Lung (tissue), 11 donors: ENCODE measurements at regions not wholly inside any gene's neighbourhood (a gene's known extent, or its start where the extent isn't known, plus 50 kb on each side); places are given as distances from the start of the nearest gene placed in this dataset.

ENCODE experiments used
- ATAC-seq: fragments of 200-7000 bp; cut with Tn5 transposase; one replicate; pipeline ENCODE4 v1.9.1; 2020; ENCODE audit warnings: moderate number of reproducible peaks; ENCODE audit not compliant: insufficient read depth, low FRiP score
- DNase-seq, 3 donors: peaks; one replicate each; pipeline ENCODE4 v3.0.0-alpha.2; 2013 to 2017
- H3K27ac ChIP-seq, 2 donors: one replicate each; pipeline ENCODE4 v1.5.1; 2013; ENCODE audit warnings: mild to moderate bottlenecking in 2 of 2, moderate library complexity in 2 of 2, control low read depth in 1 of 2, inconsistent platforms in 1 of 2, low read depth in 1 of 2, low read length in 1 of 2
- H3K27me3 ChIP-seq, 3 donors: one replicate each; pipeline ENCODE4 v1.5.1; 2013; ENCODE audit warnings: low read length in 2 of 3; ENCODE audit not compliant: control insufficient read depth in 3 of 3, insufficient read depth in 3 of 3
- H3K36me3 ChIP-seq, 4 donors: one replicate each; pipeline ENCODE4 v1.5.1; 2013; ENCODE audit warnings: low read length in 4 of 4, mild to moderate bottlenecking in 1 of 4, moderate library complexity in 1 of 4; ENCODE audit not compliant: control insufficient read depth in 4 of 4, insufficient read depth in 4 of 4
- H3K4me1 ChIP-seq, 5 donors: one replicate each; pipeline ENCODE4 v1.5.1; 2013; ENCODE audit warnings: low read length in 5 of 5, mild to moderate bottlenecking in 2 of 5, moderate library complexity in 1 of 5; ENCODE audit not compliant: control insufficient read depth in 5 of 5, insufficient read depth in 5 of 5
- H3K4me3 ChIP-seq: one replicate; pipeline ENCODE4 v1.5.1; 2013; ENCODE audit warnings: mild to moderate bottlenecking, control low read depth, moderate library complexity
- H3K9ac ChIP-seq, 2 donors: one replicate each; pipeline ENCODE4 v1.5.1; 2013; ENCODE audit warnings: low read length in 2 of 2, control low read depth in 1 of 2; ENCODE audit not compliant: insufficient read depth in 1 of 2
- H3K9me3 ChIP-seq, 4 donors: one replicate each; pipeline ENCODE4 v1.5.1; 2013; ENCODE audit warnings: low read length in 3 of 4, mild to moderate bottlenecking in 1 of 4, moderate library complexity in 1 of 4; ENCODE audit not compliant: control insufficient read depth in 4 of 4, insufficient read depth in 3 of 4
- WGBS, 2 donors: extraction: QIAGEN DNeasy Blood & Tissue Kit; methylation state at CpG; one replicate each; pipeline ENCODE4 v1.1.7; 2013; 5-methylcytosine and 5-hydroxymethylcytosine counted together
- TF ChIP-seq, protein P1 (sequence below): IDR thresholded peaks from 2 replicates; pipeline ENCODE4 v1.5.1; 2012; ENCODE audit warnings: mild to moderate bottlenecking; ENCODE audit errors: control extremely low read depth, extremely low read depth
- donor health status: control.
- donor health status: control.
- donor health status: Bipolar disorder and iron deficiency.
- donor health status: healthy.
- donor health status: DM: yes; HTN: yes; CAD: no.

DNA sequence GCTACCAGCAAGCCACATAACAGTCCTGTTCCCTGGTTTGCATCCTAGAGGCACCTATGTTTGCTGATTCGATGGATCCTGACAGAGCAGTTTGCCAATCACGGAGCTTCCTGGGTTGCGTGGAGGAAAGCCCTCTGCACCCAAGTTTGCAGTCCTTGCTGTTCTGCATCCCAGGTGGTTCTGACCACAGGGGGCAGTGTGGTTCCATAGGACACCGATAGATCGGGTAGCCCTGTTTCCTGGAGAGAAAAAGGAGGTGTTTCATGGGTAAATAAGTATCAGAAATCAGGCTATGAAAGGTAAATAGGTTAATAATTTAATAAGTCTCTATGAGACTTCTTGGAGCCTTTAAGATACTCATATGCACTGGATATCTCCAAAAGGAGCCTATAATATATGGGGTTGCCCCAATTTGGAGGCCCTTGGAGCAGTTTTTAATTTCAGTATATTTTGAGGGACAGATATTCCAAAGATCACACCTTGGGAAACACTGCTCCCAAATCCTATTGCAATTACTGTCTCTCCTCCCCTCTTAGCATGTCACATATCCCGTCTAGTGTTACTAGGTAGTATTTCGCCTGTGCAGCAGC, 194.6 kb upstream of the TPM1 start:
- H3K36me3 ChIP-seq, result no peaks in the 10 kb centered on the region
- peaks cover 0 to 27% (median 5%) of the 10 kb centered on the region in 5 donors for H3K4me1 ChIP-seq
- H3K9ac ChIP-seq, result no peak overlapping the region
- no peak overlapping the region for H3K27ac ChIP-seq
- no peak overlapping the region for H3K4me3 ChIP-seq
- DNase-seq (peak in 2 of 3 donors; percentile 30 to 44), ATAC-seq (no peak)
- TF ChIP-seq, protein P1, sequence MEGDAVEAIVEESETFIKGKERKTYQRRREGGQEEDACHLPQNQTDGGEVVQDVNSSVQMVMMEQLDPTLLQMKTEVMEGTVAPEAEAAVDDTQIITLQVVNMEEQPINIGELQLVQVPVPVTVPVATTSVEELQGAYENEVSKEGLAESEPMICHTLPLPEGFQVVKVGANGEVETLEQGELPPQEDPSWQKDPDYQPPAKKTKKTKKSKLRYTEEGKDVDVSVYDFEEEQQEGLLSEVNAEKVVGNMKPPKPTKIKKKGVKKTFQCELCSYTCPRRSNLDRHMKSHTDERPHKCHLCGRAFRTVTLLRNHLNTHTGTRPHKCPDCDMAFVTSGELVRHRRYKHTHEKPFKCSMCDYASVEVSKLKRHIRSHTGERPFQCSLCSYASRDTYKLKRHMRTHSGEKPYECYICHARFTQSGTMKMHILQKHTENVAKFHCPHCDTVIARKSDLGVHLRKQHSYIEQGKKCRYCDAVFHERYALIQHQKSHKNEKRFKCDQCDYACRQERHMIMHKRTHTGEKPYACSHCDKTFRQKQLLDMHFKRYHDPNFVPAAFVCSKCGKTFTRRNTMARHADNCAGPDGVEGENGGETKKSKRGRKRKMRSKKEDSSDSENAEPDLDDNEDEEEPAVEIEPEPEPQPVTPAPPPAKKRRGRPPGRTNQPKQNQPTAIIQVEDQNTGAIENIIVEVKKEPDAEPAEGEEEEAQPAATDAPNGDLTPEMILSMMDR, result peak; percentile 6
- WGBS, 2 donors, result 78 to 83% methylated on average over 7 of the region's 7 CpGs
- no peaks in the 10 kb centered on the region for H3K27me3 ChIP-seq
- H3K9me3 ChIP-seq, result peaks cover 0 to 3% (median 0%) of the 10 kb centered on the region in 4 donors

DNA sequence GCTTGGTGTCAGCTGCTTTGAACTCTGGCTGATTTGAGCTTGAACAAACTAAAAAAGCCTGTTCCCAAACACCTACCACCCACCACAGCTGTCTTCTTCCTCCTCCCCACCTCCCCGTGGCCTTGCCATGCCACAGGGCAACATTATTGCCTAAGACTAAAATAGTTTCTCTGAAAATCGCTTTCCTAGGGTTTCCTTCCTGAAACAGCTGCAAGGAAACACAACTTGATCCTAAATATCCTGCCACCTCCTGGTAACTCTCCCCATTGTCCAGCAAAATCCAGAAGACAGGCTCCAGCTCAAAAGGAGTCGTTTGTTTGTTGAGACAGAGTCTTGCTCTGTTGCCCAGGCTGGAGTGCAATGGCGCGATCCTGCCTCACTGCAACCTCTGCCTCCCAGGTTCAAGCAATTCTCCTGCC, 193.9 kb upstream of the TPM1 start:
- ATAC-seq (no peak), DNase-seq (peak in 2 of 3 donors; percentile 44 to 55)
- Histone ChIP-seq H3K36me3 (no peaks in the 10 kb centered on the region), H3K27me3 (no peaks in the 10 kb centered on the region), H3K4me1 (peaks cover 0 to 27% (median 5%) of the 10 kb centered on the region in 5 donors), H3K27ac (no peak overlapping the region), H3K9ac (no peak overlapping the region), H3K9me3 (peaks cover 0 to 3% (median 0%) of the 10 kb centered on the region in 4 donors), H3K4me3 (no peak overlapping the region)
- TF ChIP-seq, protein P1, result no peak
- 49 to 54% methylated on average over 5 of the region's 5 CpGs for WGBS, 2 donors

DNA sequence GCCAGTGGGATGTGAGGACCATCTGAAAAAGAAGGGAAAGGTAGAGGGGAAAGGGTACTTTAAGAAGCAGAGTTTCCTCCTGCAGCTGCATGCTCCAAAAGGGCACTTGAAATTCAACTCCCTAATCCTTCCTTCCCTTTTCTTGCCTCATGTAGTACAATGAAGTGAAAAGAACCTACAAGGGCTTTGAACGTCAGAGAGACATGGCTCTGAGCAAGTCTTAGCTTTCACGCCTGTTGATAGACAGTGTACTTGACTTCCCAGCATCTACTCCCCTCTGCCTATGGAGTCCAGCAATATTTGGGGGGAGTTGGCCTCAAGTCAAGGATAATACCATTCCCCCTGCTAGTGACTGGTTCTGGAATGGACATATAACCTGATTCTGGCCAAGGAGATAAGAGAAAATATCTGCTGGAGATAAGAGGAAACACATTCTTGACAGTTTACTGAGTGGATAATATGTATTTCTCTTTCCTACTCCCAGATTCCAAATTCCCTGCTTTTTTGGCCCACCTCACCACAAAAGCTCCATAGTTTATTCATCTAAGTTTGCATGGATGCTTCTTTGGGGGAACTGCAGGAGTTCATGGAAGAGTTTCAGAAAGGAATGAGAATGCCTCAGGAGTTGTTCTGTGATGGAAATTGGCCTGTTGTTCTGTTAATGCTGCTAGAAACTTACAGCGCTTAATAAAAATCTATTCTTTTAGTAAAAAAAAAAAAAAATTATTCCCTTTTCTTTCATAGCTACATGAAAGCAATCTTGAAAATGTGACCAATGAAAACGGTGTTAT, 193.0 kb upstream of the TPM1 start:
- Histone ChIP-seq H3K27ac (peak overlapping the region in 1 of 2 donors; percentile 17), H3K9me3 (peaks cover 0 to 3% (median 0%) of the 10 kb centered on the region in 4 donors), H3K4me3 (no peak overlapping the region), H3K36me3 (no peaks in the 10 kb centered on the region), H3K27me3 (no peaks in the 10 kb centered on the region), H3K4me1 (peaks cover 0 to 30% (median 5%) of the 10 kb centered on the region in 5 donors), H3K9ac (no peak overlapping the region)
- DNase-seq (peak in 2 of 3 donors; percentile 39 to 44), ATAC-seq (no peak)
- WGBS, 2 donors, result 66 to 85% methylated on average over 4 of the region's 4 CpGs
- TF ChIP-seq, protein P1, result no peak
